ENCODE measurements at regions not wholly inside any gene's neighbourhood (a gene's known extent, or its start where the extent isn't known, plus 50 kb on each side); places are given as distances from the start of the nearest gene placed in this dataset.

GRCh38 chr3:24829629-24830229 lies 335.1 kb upstream of the THRB start:
- H3K27ac ChIP-seq = no peak overlapping the region
- DNase-seq (ENCODE audit: low read depth, low spot score) = no peak

GRCh38 chr3:24830230-24831152 lies 335.8 kb upstream of the THRB start:
- no peak for DNase-seq (ENCODE audit: low read depth, low spot score)
- no peak overlapping the region for H3K27ac ChIP-seq

- no peak overlapping the region for H3K27ac ChIP-seq
- no peak for DNase-seq (ENCODE audit: low read depth, low spot score)
Measured at GRCh38 chr3:24831221-24831620, 336.6 kb upstream of the THRB start.

- DNase-seq (ENCODE audit: low read depth, low spot score) = peak; percentile 3
- no peak overlapping the region for H3K27ac ChIP-seq
Measured at GRCh38 chr3:24832891-24833290, 338.2 kb upstream of the THRB start.

DNA sequence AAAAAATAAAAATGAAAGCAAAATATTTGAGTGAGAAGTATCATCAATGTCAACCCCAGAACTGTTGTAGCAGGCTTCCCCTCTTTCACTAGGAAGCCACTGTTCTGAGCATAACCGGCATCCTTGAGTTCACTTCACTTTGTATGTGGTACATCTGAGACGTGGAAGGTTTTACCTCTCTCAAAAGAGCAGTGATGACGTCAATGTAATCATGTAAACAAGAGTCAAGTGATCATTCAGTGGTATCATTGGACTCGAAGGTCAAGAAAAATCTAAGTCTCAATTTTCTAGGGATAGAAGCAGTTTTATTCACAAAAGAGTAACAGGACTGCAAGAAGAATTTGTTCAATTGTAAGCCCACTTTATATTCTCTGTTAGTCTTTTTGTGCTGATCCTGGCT lies 339.8 kb upstream of the THRB start:
- no peak for DNase-seq (ENCODE audit: low read depth, low spot score)
- no peak overlapping the region for H3K27ac ChIP-seq

GRCh38 chr3:24835510-24835909 lies 340.9 kb upstream of the THRB start:
- no peak for DNase-seq (ENCODE audit: low read depth, low spot score)
- no peak overlapping the region for H3K27ac ChIP-seq

DNA sequence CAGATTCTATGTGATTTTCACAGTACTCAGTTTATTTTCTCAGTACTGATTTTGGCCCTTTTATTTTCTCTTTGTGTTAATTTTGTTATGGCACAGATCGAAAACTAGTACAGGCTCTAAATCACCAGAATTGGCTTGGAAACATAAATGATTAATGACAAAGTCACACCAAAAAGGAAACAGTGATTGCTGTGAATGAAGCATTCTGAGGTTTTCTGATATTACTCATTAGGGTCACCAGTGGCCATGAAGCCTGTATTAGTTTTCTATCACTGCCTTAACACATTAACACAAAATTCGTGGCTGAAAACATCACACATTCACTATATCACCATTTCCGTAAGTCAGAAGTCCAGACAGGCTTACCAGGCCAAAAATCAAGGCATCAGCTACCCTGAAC lies 343.0 kb upstream of the THRB start:
- DNase-seq (ENCODE audit: low read depth, low spot score) = no peak

GRCh38 chr3:24838533-24838932 lies 343.9 kb upstream of the THRB start:
- H3K27ac ChIP-seq = no peak overlapping the region
- DNase-seq (ENCODE audit: low read depth, low spot score) = no peak

More for the DNA sequence above, 343.0 kb upstream of the THRB start:
- no peak overlapping the region for H3K27ac ChIP-seq

GRCh38 chr3:24843955-24844354 lies 349.3 kb upstream of the THRB start:
- DNase-seq (ENCODE audit: low read depth, low spot score) = no peak

GRCh38 chr3:24845524-24846155 lies 351.0 kb upstream of the THRB start:
- no peak overlapping the region for H3K27ac ChIP-seq
- no peak for DNase-seq (ENCODE audit: low read depth, low spot score)

More at GRCh38 chr3:24843955-24844354, 349.3 kb upstream of the THRB start:
- no peak overlapping the region for H3K27ac ChIP-seq

- DNase-seq (ENCODE audit: low read depth, low spot score) = no peak
- H3K27ac ChIP-seq = no peak overlapping the region
Measured at GRCh38 chr3:24846286-24846860, 351.7 kb upstream of the THRB start.

- DNase-seq (ENCODE audit: low read depth, low spot score) = no peak
- no peak overlapping the region for H3K27ac ChIP-seq
Measured at GRCh38 chr3:24850245-24850644, 355.6 kb upstream of the THRB start.

DNA sequence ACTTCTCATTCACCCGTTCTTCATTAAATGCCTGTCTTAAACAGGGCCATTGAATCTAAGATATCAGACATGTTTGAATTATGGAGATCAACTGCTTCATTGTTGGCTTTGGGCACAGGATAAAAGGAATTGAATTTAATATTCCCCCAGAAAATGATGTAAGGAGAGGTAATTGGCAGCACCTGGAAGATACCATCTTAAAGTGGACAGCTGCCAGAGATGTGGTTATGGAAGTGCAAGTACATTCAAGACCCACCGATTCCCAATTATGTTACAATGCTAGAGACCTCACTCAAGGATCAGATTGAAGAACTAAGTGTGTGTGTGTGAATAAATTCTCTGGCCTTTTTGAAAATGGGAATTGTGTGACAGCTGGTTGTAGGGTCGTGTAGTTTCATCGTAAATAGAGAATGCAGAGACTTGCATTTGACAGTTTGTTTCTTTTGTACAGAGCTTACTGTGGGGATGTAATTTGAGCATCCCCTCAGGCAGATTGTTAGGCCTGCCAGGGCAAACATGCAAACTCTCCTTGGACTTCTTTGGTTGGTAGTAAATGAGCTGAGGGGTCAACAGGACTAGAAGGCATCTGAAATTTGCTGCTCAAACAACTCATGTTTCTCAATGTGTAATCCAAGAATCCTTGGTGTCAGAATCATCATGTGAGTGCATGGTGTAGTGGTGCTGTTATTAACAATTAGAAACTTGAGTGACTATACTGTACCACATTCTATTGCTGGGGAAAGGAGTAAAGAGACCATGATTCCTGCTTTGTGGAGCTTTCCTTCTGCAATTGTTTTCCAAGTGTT lies 359.2 kb upstream of the THRB start:
- no peak overlapping the region for H3K27ac ChIP-seq
- no peak for DNase-seq (ENCODE audit: low read depth, low spot score)

DNA sequence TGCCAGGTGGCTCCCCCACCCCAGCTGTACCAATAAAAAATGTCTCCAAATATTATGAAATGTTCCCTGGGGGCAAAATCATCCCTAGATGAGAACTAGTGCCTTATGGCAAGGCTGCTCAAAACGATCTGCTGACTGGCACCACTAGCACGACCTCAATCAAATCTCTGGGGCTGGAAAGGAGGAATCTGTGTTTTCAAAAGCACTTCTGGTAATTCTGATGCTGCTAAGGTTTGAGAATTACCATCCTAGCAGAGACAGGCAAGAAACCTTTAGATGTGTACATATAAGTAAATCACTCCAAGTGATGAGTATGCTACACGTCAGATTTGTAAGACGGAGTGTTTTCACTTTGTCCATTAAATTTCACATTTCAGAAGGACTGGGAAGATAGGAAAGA lies 360.1 kb upstream of the THRB start:
- DNase-seq (ENCODE audit: low read depth, low spot score) = no peak
- H3K27ac ChIP-seq = no peak overlapping the region

DNA sequence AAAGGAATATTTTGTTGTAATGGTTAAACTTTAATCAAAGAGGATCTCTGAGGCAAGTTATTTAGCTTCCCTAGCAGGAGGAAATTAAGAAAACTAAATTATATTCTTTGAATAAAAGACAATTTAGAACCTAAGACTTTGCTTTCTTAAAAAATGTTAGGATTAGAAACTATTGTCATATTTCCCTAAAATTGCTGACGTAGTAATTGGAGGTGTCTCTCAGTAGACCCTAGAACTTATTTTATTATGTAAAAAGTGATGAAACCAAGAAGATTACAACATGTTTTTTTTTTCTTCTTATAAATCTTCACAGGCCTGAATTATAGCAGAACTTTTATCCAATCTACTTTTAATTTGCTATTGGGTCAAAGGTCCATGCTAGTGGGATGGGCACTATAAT lies 363.3 kb upstream of the THRB start:
- no peak for DNase-seq (ENCODE audit: low read depth, low spot score)
- H3K27ac ChIP-seq = no peak overlapping the region

- DNase-seq (ENCODE audit: low read depth, low spot score) = no peak
- no peak overlapping the region for H3K27ac ChIP-seq
Measured at GRCh38 chr3:24863215-24863614, 368.6 kb upstream of the THRB start.

GRCh38 chr3:24867783-24868182 lies 373.1 kb upstream of the THRB start:
- no peak for DNase-seq (ENCODE audit: low read depth, low spot score)

DNA sequence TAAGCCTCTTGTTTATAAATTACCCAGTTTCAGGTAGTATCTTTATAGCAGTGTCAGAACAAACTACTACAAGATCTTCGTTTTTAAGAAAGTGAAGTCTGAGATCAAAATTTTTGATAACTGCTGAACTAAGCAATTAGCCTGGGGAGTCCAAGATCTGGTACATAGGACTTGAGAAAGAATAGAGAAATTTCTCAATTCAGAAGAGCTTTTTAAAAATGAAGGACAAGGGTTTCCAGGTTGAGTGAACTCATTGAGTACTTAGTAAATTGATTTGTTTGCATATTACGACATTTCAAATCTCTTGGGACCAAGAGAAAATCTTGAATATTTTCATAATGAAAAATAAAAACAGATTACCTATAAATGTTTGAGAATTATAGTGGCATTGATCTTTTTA lies 386.6 kb upstream of the THRB start:
- H3K27ac ChIP-seq = no peak overlapping the region
- no peak for DNase-seq (ENCODE audit: low read depth, low spot score)

More at GRCh38 chr3:24867783-24868182, 373.1 kb upstream of the THRB start:
- no peak overlapping the region for H3K27ac ChIP-seq

- DNase-seq (ENCODE audit: low read depth, low spot score) = no peak
- no peak overlapping the region for H3K27ac ChIP-seq
Measured at GRCh38 chr3:24886501-24886900, 391.9 kb upstream of the THRB start.

DNA sequence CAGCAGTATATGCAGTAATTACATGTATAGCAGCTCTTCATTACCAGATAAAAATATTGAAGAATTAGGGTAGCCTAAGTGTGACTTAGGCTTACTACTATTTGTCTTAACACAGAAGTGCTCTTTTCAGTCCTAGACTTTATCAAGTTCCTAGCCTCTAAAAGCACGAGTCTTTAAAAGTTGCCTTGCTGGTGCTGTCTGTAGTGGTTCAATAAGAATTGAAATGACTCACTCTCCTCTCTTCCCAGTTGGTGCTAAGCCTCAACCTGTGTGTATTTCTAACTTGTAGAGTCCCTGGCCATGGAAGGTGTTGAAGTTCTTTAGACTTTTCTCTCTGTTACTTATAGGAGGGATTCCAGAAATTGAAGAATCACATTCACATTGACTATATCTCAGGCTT lies 395.4 kb upstream of the THRB start:
- DNase-seq (ENCODE audit: low read depth, low spot score) = no peak
- no peak overlapping the region for H3K27ac ChIP-seq
